ENCODE measurements at regions not wholly inside any gene's neighbourhood (a gene's known extent, or its start where the extent isn't known, plus 50 kb on each side); places are given as distances from the start of the nearest gene placed in this dataset.

GRCh38 chr17:73720187-73720834, 76.1 kb upstream of the SDK2 start (continued):
- TF ChIP-seq, protein P1, sequence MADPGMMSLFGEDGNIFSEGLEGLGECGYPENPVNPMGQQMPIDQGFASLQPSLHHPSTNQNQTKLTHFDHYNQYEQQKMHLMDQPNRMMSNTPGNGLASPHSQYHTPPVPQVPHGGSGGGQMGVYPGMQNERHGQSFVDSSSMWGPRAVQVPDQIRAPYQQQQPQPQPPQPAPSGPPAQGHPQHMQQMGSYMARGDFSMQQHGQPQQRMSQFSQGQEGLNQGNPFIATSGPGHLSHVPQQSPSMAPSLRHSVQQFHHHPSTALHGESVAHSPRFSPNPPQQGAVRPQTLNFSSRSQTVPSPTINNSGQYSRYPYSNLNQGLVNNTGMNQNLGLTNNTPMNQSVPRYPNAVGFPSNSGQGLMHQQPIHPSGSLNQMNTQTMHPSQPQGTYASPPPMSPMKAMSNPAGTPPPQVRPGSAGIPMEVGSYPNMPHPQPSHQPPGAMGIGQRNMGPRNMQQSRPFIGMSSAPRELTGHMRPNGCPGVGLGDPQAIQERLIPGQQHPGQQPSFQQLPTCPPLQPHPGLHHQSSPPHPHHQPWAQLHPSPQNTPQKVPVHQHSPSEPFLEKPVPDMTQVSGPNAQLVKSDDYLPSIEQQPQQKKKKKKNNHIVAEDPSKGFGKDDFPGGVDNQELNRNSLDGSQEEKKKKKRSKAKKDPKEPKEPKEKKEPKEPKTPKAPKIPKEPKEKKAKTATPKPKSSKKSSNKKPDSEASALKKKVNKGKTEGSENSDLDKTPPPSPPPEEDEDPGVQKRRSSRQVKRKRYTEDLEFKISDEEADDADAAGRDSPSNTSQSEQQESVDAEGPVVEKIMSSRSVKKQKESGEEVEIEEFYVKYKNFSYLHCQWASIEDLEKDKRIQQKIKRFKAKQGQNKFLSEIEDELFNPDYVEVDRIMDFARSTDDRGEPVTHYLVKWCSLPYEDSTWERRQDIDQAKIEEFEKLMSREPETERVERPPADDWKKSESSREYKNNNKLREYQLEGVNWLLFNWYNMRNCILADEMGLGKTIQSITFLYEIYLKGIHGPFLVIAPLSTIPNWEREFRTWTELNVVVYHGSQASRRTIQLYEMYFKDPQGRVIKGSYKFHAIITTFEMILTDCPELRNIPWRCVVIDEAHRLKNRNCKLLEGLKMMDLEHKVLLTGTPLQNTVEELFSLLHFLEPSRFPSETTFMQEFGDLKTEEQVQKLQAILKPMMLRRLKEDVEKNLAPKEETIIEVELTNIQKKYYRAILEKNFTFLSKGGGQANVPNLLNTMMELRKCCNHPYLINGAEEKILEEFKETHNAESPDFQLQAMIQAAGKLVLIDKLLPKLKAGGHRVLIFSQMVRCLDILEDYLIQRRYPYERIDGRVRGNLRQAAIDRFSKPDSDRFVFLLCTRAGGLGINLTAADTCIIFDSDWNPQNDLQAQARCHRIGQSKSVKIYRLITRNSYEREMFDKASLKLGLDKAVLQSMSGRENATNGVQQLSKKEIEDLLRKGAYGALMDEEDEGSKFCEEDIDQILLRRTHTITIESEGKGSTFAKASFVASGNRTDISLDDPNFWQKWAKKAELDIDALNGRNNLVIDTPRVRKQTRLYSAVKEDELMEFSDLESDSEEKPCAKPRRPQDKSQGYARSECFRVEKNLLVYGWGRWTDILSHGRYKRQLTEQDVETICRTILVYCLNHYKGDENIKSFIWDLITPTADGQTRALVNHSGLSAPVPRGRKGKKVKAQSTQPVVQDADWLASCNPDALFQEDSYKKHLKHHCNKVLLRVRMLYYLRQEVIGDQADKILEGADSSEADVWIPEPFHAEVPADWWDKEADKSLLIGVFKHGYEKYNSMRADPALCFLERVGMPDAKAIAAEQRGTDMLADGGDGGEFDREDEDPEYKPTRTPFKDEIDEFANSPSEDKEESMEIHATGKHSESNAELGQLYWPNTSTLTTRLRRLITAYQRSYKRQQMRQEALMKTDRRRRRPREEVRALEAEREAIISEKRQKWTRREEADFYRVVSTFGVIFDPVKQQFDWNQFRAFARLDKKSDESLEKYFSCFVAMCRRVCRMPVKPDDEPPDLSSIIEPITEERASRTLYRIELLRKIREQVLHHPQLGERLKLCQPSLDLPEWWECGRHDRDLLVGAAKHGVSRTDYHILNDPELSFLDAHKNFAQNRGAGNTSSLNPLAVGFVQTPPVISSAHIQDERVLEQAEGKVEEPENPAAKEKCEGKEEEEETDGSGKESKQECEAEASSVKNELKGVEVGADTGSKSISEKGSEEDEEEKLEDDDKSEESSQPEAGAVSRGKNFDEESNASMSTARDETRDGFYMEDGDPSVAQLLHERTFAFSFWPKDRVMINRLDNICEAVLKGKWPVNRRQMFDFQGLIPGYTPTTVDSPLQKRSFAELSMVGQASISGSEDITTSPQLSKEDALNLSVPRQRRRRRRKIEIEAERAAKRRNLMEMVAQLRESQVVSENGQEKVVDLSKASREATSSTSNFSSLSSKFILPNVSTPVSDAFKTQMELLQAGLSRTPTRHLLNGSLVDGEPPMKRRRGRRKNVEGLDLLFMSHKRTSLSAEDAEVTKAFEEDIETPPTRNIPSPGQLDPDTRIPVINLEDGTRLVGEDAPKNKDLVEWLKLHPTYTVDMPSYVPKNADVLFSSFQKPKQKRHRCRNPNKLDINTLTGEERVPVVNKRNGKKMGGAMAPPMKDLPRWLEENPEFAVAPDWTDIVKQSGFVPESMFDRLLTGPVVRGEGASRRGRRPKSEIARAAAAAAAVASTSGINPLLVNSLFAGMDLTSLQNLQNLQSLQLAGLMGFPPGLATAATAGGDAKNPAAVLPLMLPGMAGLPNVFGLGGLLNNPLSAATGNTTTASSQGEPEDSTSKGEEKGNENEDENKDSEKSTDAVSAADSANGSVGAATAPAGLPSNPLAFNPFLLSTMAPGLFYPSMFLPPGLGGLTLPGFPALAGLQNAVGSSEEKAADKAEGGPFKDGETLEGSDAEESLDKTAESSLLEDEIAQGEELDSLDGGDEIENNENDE (IDR thresholded peaks at IDR 0.05; ENCODE audit: insufficient replicate concordance, low read length): no peak
- TF ChIP-seq SP4 (IDR thresholded peaks at IDR 0.05; ENCODE audit: low read length): no peak
- TF ChIP-seq TBP (IDR thresholded peaks at IDR 0.05; ENCODE audit: low read depth, low read length): no peak
- no peak for TF ChIP-seq KDM1A (IDR thresholded peaks at IDR 0.05; ENCODE audit: borderline replicate concordance, low read length)
- TF ChIP-seq POU5F1 (IDR thresholded peaks at IDR 0.05; ENCODE audit: low read depth, low read length): no peak
- TF ChIP-seq BACH1 (IDR thresholded peaks at IDR 0.05; ENCODE audit: low read length): no peak
